DND-41 (cell line): ENCODE measurements at regions not wholly inside any gene's neighbourhood (a gene's known extent, or its start where the extent isn't known, plus 50 kb on each side); places are given as distances from the start of the nearest gene placed in this dataset.

Experiments used
- ATAC-seq: fragments of 200-7000 bp; cut with Tn5 transposase; 3 replicates; pipeline ENCODE4 v1.9.1; 2021; ENCODE audit warnings: low read depth; ENCODE audit not compliant: insufficient read depth
- DNase-seq: peaks from one replicate; pipeline ENCODE4 v3.0.0-alpha.2; 2020
- H2AFZ ChIP-seq: 2 replicates; pipeline ENCODE4 v1.6.0; 2012; ENCODE audit warnings: low read depth, low read length
- H3K27ac ChIP-seq: 2 replicates; pipeline ENCODE4 v1.5.1; 2012; ENCODE audit warnings: low read length, inconsistent platforms
- H3K27me3 ChIP-seq: fragments of 200-600 bp; sonication (generic); 2 replicates; pipeline ENCODE4 v1.6.0; 2012; ENCODE audit warnings: low read length, mild to moderate bottlenecking, inconsistent platforms; ENCODE audit not compliant: insufficient read depth, poor library complexity
- H3K36me3 ChIP-seq: 2 replicates; pipeline ENCODE4 v1.5.1; 2012; ENCODE audit warnings: low read length, inconsistent platforms; ENCODE audit not compliant: insufficient read depth
- H3K4me1 ChIP-seq: 2 replicates; pipeline ENCODE4 v1.5.1; 2012; ENCODE audit warnings: mild to moderate bottlenecking, low read length; ENCODE audit not compliant: insufficient read depth
- H3K4me2 ChIP-seq: 2 replicates; pipeline ENCODE4 v1.6.0; 2012; ENCODE audit warnings: mild to moderate bottlenecking, moderate library complexity, low read length, inconsistent platforms; ENCODE audit not compliant: insufficient read depth
- H3K4me3 ChIP-seq, 2 experiments: fragments of 200-600 bp in 1 of 2; shearing (Covaris generic) in 1 of 2; 2 replicates each; pipeline ENCODE4 v1.5.1; 2012 to 2016; ENCODE audit warnings: inconsistent platforms in 2 of 2, low read length in 2 of 2, mild to moderate bottlenecking in 2 of 2, low read depth in 1 of 2, moderate library complexity in 1 of 2
- H3K79me2 ChIP-seq: 2 replicates; pipeline ENCODE4 v1.6.0; 2012; ENCODE audit warnings: low read length, inconsistent platforms; ENCODE audit not compliant: insufficient read depth
- H3K9ac ChIP-seq: 2 replicates; pipeline ENCODE4 v1.6.0; 2012; ENCODE audit warnings: low read depth, mild to moderate bottlenecking, inconsistent platforms, low read length, moderate library complexity
- H3K9me3 ChIP-seq: 2 replicates; pipeline ENCODE4 v1.5.1; 2012; ENCODE audit warnings: low read length, moderate library complexity, mild to moderate bottlenecking, inconsistent platforms; ENCODE audit not compliant: insufficient read depth, severe bottlenecking
- H4K20me1 ChIP-seq: 2 replicates; pipeline ENCODE4 v1.6.0; 2012; ENCODE audit warnings: low read length; ENCODE audit not compliant: insufficient read depth
- EZH2 ChIP-seq: IDR thresholded peaks from 3 replicates; pipeline ENCODE4 v1.6.1; 2012; ENCODE audit warnings: borderline replicate concordance, low read depth, mild to moderate bottlenecking, moderate library complexity, low read length, inconsistent platforms; ENCODE audit not compliant: severe bottlenecking
- TF ChIP-seq, protein P1 (sequence below): IDR thresholded peaks from 2 replicates; pipeline ENCODE4 v1.5.1; 2012; ENCODE audit warnings: borderline replicate concordance, low read length, moderate library complexity, mild to moderate bottlenecking; ENCODE audit not compliant: poor library complexity, severe bottlenecking; ENCODE audit errors: extremely low read depth

DNA sequence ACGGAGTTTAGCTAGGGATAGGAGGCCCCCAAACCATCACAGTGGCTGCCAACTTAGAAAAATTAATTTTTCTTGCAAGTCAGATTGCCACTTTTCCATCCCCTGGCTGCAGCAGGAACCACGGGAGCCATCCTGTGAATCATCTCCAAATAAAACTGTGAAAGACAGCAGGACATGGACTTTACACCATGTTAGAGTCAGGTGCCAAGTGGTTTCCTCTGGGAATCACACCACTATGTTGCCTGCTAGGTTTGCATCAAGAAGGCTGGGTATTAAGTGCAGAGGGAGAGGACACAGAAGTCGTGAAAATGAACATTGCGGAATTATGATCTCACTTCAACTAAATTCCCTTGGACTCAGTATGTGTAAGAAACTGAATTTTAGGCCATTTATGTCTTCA is 471.3 kb upstream of the GOT2 start:
- no peak for ATAC-seq
- Histone ChIP-seq H3K79me2 (no peaks in the 10 kb centered on the region), H4K20me1 (no peaks in the 10 kb centered on the region), H3K9me3 (no peaks in the 10 kb centered on the region), H3K36me3 (no peaks in the 10 kb centered on the region), H2AFZ (no peak overlapping the region), H3K4me3 (no peak overlapping the region), H3K9ac (no peak overlapping the region), H3K4me2 (no peak overlapping the region), H3K27me3 (no peaks in the 10 kb centered on the region), H3K27ac (no peak overlapping the region), H3K4me1 (no peaks in the 10 kb centered on the region)
- no peak for DNase-seq
- TF ChIP-seq, protein P1, sequence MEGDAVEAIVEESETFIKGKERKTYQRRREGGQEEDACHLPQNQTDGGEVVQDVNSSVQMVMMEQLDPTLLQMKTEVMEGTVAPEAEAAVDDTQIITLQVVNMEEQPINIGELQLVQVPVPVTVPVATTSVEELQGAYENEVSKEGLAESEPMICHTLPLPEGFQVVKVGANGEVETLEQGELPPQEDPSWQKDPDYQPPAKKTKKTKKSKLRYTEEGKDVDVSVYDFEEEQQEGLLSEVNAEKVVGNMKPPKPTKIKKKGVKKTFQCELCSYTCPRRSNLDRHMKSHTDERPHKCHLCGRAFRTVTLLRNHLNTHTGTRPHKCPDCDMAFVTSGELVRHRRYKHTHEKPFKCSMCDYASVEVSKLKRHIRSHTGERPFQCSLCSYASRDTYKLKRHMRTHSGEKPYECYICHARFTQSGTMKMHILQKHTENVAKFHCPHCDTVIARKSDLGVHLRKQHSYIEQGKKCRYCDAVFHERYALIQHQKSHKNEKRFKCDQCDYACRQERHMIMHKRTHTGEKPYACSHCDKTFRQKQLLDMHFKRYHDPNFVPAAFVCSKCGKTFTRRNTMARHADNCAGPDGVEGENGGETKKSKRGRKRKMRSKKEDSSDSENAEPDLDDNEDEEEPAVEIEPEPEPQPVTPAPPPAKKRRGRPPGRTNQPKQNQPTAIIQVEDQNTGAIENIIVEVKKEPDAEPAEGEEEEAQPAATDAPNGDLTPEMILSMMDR = no peak
- no peak for TF ChIP-seq EZH2

DNA sequence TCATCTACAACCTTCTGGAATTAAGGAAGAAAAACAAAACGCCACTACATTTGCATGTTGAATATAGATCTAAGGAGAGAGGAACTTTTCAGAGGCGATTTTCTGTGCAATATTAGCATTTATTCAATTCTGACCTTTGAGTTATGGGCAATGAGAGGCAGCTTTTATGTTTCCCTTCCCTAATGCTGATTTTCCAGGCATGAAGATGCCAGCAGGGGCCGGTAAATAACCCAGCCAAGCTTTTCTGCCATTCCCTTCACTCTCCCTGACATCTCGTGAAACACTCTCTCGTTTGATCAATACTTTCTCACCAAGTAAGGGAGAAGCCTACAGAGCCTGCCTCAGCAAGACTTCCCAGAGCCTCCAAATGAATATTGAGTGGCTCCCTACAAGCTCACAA is 470.5 kb upstream of the GOT2 start:
- no peaks in the 10 kb centered on the region for H3K9me3 ChIP-seq
- TF ChIP-seq EZH2 = no peak
- TF ChIP-seq, protein P1 = no peak
- no peak overlapping the region for H3K4me3 ChIP-seq
- H3K36me3 ChIP-seq = no peaks in the 10 kb centered on the region
- DNase-seq (no peak), ATAC-seq (no peak)
- no peaks in the 10 kb centered on the region for H3K27me3 ChIP-seq
- no peaks in the 10 kb centered on the region for H3K4me1 ChIP-seq
- no peak overlapping the region for H3K27ac ChIP-seq
- no peak overlapping the region for H3K9ac ChIP-seq
- no peaks in the 10 kb centered on the region for H4K20me1 ChIP-seq
- no peaks in the 10 kb centered on the region for H3K79me2 ChIP-seq
- no peak overlapping the region for H2AFZ ChIP-seq
- no peak overlapping the region for H3K4me2 ChIP-seq

DNA sequence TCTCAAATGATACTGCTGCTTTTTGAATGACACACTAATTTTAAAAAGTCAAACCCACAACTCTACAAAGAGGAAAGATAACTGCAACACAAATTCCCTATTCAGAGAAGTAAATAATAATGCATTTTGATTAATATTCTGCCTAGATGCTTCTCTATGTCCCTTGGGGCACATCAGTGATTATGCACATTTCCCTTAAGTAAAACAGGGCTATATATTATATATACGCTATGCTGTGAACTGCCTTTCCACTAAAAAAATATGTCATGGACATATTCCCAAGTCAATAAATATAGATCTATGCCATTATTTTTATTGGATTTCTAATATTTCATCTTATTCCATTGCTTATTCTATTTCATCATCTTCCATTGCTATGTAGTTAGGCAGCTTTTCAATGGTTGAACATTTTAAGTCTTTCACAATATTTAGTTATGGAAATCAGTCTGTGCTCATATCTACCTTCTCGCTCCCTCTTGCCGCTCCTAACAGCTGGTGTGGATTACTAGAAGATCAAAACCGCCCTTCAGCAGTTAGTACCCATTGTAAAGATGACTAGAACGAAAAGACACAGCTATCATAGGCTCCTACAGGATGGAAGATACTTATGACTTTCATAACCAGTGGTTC is 468.2 kb upstream of the GOT2 start:
- TF ChIP-seq, protein P1 = no peak
- no peak for TF ChIP-seq EZH2
- no peak overlapping the region for H3K4me2 ChIP-seq
- no peak for ATAC-seq
- H4K20me1 ChIP-seq = no peaks in the 10 kb centered on the region
- no peak overlapping the region for H3K9ac ChIP-seq
- H3K9me3 ChIP-seq = no peaks in the 10 kb centered on the region
- no peak overlapping the region for H3K4me3 ChIP-seq
- no peaks in the 10 kb centered on the region for H3K36me3 ChIP-seq
- no peak overlapping the region for H3K27ac ChIP-seq
- no peaks in the 10 kb centered on the region for H3K79me2 ChIP-seq
- no peak for DNase-seq
- no peak overlapping the region for H2AFZ ChIP-seq
- H3K4me1 ChIP-seq = no peaks in the 10 kb centered on the region
- H3K27me3 ChIP-seq = no peaks in the 10 kb centered on the region
